22Rv1 (cell line): ENCODE measurements at regions not wholly inside any gene's neighbourhood (a gene's known extent, or its start where the extent isn't known, plus 50 kb on each side); places are given as distances from the start of the nearest gene placed in this dataset.

Source experiments
- H3K27ac ChIP-seq: fragments of 450-650 bp; 2 replicates; pipeline ENCODE4 v1.5.1; 2017
- ZFX ChIP-seq: fragments of 450-650 bp; IDR thresholded peaks from 2 replicates; pipeline ENCODE4 v1.6.1; 2017; ENCODE audit warnings: antibody characterized with exemption, borderline replicate concordance
- TF ChIP-seq, protein P1 (sequence below): fragments of 450-650 bp; IDR thresholded peaks from 2 replicates; pipeline ENCODE4 v1.5.1; 2017; ENCODE audit warnings: mild to moderate bottlenecking

DNA sequence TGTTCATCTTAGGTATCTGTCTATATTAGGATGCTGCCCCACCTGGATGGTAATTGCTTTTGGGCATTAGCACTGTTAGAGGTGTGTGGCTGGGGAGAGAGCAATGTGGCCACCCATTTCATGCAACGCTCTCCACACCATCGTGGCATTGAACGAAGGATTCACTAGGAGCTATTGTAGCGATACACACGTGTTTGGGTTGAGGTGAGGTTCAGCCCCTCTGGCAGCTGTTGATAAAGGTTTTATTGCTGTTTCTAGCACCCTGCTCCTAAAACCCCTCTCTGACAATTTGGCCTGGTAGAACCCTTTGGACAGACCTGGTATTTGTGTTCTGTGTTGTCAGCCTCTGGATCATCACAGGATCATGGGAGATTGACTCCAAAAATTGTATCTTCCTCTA is 280.9 kb downstream of the PRL start:
- H3K27ac ChIP-seq: no peak overlapping the region
- TF ChIP-seq ZFX: no peak
- TF ChIP-seq, protein P1, sequence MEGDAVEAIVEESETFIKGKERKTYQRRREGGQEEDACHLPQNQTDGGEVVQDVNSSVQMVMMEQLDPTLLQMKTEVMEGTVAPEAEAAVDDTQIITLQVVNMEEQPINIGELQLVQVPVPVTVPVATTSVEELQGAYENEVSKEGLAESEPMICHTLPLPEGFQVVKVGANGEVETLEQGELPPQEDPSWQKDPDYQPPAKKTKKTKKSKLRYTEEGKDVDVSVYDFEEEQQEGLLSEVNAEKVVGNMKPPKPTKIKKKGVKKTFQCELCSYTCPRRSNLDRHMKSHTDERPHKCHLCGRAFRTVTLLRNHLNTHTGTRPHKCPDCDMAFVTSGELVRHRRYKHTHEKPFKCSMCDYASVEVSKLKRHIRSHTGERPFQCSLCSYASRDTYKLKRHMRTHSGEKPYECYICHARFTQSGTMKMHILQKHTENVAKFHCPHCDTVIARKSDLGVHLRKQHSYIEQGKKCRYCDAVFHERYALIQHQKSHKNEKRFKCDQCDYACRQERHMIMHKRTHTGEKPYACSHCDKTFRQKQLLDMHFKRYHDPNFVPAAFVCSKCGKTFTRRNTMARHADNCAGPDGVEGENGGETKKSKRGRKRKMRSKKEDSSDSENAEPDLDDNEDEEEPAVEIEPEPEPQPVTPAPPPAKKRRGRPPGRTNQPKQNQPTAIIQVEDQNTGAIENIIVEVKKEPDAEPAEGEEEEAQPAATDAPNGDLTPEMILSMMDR: no peak

DNA sequence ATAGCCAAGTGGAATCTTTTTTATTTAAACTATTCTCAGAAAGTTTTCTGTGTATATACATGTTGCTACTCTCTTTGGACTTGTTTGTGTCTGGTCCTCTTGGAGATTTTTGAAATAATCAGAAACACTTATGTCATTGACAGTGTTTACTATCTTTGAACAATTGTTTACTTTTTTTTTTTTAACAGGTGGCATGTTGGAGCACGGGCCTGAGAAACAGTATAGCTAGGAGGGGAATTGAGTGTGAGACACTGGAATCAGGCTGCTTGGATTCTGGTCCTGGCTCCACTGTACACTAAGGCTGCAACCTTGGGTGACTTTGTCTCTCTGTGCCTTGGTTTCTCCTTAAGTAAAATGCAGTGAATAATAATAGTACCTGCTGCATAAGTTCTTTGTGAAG is 279.6 kb downstream of the PRL start:
- TF ChIP-seq ZFX: no peak
- TF ChIP-seq, protein P1: no peak
- H3K27ac ChIP-seq: no peak overlapping the region

DNA sequence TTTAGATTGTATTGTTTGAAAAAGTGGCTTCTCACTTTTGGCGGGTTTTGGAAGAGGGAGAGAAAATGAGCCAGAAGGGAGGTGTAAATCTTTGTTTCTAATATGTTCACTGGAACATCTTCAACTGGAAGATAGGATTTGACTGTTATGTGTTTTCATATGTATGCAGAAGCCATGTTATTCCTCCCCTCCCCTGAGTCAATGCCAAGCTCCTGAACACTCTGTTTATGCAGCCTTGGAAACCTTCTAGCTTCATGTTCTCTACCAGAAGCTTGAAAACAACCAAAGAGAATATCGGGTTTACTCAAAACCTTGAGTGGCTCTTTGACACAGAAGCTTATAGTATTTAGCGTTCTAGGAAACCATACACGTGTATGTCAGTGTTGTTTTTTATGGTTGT is 279.1 kb downstream of the PRL start:
- TF ChIP-seq, protein P1: no peak
- no peak for TF ChIP-seq ZFX
- no peak overlapping the region for H3K27ac ChIP-seq

DNA sequence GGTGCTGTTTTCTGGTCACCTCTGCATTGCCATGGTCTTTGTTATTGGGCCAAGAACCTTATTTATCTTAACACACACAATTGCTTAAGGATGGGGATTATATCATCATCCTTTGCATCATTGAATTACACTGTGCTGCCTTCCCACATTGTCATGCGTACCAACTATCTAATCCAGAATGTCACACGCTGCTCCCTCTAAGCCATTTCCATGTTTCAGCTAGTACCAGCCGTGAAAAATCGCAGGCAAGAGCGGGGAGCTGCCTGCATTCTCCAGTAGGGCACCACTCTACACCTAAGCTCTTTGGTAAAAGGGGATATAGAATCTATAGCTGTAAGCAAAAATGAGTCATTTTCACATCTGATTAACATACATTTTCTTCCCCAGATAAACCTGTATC is 277.0 kb downstream of the PRL start:
- H3K27ac ChIP-seq: no peak overlapping the region
- TF ChIP-seq ZFX: no peak
- TF ChIP-seq, protein P1: no peak

DNA sequence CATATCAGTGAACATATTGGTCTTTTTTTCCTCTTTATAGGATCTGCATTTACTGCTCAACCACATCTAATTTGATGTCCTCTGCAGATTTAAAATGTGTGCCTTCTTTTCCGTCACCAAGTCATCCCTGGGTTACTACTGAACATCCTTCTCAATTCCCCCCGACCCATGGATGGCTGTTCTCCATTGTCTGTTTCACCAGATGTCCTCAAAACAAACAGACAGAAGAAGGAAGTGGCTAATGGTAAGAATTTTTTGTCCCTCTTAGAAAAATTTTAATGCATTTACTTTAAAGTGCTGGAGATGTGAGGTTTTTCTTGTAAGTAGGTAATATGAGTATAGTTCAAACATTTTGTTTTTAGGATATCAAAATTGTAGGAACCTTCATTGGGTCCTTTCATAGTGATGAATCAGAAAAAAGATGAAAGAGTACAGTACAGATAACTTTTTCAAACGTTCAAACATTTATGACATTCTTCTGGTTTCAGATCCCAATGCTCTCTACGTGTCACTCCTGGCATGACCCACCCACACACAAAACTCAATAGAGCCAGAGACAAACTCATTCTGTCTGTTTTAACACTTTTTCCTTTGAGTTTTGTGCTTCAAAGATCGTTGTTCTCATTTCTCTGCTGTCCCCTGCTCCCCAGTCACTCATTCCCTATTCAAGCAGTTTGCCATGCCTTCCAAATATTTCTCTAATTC is 276.4 kb downstream of the PRL start:
- TF ChIP-seq, protein P1: no peak
- TF ChIP-seq ZFX: no peak
- no peak overlapping the region for H3K27ac ChIP-seq

DNA sequence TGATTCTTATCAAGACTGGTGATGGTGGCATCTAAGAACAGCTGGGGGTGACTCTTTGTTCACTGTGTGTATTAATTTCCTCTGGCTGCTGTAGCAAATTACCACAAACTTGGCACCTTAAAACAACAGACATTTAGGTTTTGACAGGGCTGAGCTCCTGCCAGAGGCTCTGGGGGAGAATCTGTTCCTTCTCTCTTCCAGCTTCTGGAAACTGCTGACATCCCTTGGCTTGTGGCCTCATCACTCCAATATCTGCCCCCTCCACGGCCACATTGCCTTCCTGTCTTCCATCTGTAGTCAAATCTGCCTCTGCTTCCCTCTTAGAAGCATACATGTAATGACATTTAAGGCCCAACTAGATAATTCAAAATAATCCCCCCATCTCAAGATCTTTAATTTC is 274.9 kb downstream of the PRL start:
- no peak overlapping the region for H3K27ac ChIP-seq
- TF ChIP-seq, protein P1: no peak
- TF ChIP-seq ZFX: no peak

DNA sequence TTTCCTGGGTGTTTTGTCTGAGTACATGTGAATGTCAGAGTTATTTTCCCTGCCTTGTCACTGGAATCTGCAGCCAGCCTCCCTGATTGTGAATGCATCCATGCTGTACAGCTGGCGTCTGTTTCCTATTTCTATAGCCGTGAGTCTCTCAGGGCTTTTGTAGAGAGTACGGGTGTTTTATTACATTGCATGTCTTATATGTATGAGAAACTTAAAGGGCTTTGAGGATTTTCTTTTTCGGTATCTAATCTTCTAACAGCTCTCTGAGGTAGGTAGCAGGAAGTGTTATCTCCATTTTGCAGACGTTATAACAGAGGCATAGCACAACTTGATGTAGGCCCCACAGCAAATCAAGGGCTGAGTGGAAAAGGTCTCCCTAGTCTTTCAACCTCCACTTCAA is 272.9 kb downstream of the PRL start:
- no peak overlapping the region for H3K27ac ChIP-seq
- TF ChIP-seq, protein P1: no peak
